SKM-1 treated with dmso at 0.1 percent for 144 hours (cell line): ENCODE measurements at regions not wholly inside any gene's neighbourhood (a gene's known extent, or its start where the extent isn't known, plus 50 kb on each side); places are given as distances from the start of the nearest gene placed in this dataset.
"Not testable (repeated sequence)": the region's sequence is repeated elsewhere in the genome, so short reads cannot be mapped to it uniquely, and the experiment has no call there.

ENCODE experiments used
- DNase-seq: peaks from one replicate; lab custom pipeline; 2025; ENCODE audit not compliant: unreplicated experiment; lab: John Stamatoyannopoulos, UW

DNA sequence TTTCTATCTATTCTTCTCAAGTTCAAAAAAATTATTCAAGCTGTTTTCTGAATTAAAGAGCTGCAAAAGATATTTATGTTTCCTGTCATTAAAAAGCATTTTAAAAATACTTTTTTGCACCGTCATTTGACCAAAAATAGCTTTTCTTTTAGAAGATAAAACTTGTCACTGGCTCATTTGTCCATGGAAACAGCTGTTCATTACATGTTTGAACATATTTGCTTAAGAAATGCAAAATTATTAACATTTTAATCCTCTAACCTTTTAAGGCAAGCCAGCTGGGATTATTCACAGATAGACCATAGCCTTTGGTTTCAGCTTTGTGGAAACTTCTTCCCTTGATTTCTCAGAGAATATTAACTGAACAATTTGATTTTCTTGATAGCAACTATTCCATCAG lies 393.9 kb downstream of the TUSC1 start:
- DNase-seq: no peak

DNA sequence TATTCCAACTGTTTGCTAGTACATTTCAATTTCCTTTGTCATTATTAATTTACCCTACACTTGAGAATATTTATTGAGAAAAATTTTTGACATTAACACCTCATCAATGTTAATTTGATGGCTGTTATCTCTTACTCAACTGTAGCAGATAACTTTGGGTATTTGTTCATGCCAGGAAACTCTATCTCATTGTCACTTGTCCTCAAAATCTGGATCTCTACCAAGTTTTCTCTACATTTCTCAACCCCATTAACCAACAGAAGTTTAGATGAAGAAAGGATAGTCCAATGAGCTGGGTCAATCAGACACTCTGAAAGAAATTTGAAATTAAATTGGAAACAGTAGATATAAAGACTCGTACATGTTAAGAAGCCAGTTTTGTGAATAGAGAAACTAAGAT lies 395.3 kb downstream of the TUSC1 start:
- no peak for DNase-seq

DNA sequence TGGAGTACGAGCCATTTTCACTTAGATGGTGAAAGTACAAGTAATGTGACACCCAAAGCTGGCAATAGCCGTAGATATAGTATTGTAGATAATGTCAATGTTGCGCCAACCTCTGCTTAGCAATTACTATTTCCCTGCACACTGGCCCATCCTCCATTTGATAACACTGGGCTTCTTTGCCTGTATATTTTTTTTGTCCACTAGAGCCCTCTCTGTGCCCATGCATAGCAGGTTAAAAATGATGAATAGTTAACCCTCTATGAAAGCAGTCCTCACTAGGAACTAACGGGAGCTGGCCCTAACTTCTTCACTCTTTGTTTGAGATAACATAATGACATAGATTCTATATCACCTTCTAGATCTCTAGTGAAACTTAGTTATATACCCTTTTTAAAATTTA lies 416.8 kb downstream of the TUSC1 start:
- no peak for DNase-seq

DNA sequence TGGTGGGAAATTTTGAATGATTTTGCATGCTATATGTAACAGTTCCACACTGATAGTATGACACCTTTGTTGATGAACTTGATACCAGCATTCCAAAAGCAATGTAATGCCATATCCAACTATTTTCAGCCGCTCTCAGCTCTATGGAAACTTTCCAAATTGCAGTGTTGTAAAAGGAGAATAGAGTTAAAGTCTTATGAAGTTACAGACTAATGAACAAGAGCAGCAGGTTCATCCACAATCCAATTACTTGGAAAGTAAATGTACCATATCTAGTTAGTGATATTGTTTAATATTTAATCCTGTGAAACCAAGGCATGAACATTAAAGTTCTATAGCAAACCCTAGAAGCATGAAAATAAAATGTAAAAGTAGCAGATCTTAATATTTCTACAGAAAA lies 418.2 kb downstream of the TUSC1 start:
- no peak for DNase-seq

DNA sequence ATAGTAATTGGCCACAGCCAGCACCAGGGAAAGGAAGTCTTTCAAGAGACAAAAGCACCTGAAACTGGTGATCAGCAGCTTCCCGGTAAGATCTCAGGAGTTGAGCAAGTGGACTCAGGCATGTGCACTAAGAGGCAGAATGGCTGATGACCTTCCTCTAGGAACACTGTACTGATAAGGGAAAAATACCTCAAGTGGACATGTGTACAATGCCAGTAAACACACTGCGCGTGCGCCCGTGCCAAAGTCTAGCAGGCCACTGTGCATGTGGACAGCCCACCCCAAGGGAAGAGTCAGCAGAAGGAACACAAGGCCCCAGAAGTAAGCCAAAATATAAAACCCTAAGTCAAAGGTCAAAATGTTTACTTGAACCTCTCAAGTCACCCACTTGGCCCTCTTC lies 423.0 kb downstream of the TUSC1 start:
- no peak for DNase-seq

DNA sequence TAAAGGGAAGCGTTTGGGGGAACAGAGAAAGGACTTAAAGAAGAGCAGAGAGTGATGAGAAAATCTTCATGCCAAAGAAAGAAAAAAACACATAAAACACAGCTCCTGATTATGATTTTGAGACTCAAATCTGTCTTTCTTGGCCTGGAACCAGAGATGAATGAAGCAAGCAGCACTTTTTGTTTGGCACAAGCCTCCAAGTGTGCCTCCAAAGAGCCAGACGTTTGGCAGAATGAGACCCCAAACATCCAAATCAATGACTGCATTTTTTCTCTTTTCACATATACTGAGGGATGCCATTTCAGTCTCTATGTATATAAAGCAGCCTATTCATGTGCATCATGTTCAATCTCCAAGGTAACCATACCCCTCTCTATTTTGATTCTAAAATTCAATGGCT lies 424.2 kb downstream of the TUSC1 start:
- DNase-seq: no peak

DNA sequence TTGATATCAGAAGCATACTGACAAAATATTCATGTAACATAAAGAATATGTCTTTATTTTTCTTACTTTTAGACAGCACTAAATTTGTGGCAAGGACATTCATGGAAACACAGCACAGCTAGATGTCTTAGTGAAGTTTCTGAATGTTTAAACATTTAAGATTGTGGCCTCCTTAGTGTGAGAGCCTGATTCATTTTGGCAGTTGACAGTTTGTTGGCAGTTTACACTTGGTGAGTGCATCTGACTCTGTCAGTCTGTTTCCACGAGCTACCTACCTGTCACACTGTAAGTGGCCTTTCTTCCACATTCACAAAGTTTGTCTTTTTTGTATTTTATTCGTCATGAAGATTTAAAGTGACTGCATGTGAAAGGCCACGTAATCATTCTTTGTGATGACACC lies 436.8 kb downstream of the TUSC1 start:
- no peak for DNase-seq

DNA sequence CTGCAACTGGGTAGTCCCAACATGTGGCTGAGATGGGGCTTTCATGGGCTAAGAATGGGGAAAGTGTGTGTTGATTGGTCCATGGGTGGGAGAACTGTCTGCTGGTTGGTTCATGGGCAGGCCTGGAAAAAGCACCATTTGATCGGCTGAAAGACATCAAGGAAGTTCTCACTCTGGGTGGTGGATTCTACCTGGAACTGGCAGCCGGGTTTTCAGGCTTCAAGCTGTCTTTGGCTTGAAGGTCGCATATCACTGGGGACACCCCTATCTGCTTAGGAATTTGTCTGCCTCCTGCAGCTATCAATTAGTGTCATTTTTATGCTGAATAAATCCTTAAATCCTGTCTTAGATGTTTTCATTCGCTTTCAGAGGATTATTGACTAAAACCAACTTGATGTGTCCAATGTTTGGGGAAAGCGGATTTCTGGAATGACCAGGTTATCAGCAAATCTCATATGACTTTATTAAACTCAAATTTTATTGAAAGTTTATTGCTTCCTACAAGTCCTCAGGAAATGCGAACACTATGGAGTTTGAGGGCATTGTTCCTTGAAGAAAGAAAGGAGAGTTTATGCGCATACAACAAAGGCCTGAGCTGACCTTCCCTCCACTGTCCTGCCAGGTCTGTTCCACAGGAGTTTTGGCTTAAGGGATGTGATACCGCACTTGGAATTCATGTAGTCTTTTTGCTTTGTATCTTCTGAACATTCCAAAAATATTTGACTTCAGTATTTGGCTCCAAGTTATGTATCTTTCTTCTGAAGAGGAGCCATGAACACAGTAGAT lies 451.1 kb downstream of the TUSC1 start:
- DNase-seq: no peak

DNA sequence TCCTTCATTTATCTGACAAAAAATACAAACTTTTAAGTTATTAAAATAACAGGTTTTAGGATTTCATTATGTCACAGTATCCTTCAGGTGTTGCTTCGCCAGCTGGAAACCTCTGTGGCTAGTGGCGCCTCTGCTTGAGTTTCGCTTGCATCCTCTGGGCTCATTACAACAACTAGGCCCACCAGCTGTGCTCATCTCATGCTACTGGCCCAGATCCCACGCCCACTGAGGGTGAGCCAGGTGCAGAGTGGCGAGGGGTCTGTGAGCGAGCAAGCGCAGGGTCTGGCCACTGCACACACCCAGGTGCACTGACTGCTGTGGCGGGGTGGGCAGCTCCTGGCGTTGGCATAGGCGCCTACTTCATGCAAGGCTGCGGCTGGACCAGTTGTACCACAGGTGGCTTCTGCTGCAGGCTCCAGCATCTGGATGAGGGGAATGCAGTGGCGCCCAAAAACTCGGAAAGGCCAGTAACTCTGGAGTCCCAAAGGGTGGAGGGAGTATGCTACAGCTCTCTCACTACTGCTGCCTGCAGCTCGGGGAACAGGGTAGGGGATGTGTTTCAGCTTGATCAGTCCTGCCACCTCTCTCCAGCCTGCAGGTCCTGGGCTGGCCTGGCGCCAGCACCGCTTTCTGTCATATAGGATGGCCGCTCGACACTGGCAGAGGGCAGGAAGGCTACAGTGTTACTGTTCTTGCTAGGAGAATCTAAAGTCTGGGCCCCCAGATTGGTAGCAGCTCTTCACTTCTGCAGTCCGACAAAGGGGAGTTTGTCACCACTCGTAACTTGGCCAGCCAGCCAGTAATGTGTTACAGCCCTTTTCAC lies 452.1 kb downstream of the TUSC1 start:
- DNase-seq: no peak

DNA sequence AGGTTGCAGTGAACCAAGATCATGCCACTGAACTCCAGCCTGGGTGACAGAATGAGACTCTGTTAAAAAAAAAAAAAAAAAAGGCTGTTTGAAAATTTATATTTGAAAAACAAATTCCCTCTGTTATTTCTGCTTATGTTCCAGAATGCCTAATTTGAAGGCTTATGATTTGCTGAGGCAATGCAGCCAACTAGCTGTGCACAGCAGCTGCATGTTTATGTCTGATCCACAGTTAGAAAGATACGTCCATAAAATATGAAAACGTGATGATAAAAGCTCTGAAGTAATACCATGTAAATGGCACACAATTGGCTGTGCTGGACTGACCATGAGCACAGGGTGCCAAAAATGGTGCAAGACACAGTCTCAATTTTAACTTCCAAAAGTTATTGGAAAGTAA lies 453.2 kb downstream of the TUSC1 start:
- no peak for DNase-seq

DNA sequence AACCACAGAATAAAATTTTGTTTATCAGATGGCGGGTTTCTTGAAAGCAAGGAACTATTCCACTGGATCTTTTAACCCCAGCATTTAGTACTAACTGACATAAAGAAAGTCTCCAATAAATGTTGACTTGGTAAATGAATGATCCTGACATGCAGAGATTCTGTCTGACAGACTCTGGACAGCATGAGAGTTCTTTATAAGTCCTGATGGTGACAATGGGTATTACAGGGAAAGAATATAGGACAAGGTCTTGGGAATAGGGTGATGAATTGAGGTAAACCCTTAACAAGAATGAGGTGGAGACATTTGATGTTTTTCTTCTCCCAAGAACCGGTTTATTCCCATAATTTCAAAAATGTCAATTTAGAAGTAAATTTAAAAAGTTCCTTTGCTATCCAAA lies 453.9 kb downstream of the TUSC1 start:
- no peak for DNase-seq

DNA sequence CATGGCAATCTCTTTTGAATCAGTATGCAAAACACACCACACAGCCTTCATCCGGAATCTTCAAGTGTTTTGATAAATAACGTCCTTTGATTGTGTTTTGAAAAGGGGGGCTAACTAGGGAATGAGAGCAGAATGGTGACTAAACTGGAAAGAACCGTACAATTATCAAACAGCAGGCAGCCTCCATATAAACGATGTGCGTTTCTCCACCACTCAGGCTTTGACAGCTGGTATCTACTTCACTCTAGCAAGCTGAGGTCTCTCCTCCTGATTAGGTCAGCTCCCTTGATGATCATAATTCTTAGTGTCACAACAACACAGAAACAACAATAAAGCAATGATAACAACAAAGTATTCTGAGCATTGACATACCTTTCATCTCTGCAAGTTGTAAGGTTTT lies 465.9 kb downstream of the TUSC1 start:
- no peak for DNase-seq

DNA sequence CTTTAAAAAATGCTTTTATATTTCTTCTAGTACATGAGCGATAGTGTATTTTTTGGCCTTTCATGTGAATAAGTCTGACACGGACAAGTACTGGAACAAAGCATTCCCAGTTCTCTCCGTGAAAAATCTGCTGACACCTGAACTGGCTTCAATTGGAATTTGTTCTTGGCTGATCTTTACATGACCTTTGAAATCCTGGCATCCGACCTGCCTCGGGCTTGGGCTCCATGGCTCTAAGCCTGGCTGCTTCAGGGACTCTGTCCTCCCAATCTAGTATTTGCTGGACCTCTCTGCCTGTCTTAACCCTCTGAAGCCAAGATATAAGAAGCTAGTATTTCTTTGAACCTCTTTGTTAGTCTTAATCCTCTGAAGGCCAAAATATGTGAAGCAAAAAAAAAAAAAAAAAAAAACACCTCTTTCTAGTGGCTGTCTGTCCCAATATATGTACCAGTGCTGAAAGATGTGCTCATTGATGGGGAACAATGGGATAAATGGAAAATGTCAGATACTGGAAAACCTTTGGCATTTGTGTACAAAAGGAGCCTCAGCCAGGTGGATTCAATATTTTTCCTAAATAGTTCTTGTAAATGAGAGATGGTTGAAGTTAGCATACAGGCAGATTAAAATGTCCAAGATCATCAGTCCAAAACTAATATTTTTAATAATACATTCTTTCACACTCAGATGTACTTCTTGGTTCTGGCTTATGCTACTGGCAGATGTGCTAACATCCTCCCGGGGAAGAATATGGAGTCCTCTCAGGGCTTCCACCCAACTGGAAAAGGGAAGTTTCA lies 470.6 kb downstream of the TUSC1 start:
- DNase-seq: no peak

DNA sequence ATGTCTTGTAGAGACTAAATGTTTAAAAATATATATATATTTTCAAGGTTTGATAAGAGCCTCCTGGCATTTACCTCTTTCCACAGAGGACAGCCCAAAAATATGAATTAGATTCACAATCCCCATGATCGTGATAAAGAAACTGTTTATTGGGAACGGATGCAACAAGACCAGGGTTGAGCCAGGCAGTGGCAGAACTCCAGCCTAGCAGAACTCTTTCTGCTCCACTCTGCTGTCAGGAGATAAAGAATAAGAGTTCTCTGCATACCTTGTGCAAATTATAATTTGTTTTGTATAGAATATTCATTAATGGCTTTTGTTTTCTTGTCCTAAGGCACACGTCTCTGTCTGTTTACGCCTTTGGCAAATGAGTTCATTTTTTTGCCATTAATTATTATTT lies 472.2 kb downstream of the TUSC1 start:
- DNase-seq: no peak

DNA sequence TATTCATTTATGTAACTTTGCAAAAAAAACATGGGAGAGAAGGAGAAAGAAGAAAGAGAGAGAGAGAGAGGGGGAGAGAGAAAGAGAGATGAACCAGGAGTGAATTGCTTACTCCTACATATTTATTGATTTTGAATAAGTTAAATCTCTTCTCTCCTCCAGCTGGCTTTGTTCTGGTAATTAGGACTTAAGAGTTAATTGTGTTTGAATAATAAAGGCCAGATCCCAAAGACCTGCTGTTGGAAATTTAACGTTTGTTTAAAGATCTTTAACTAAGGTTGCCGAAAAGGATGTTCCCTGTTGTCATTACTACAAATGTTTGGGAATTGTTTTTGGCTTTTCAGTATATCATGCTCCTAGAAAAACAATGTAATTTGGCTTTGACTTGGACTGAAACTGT lies 473.0 kb downstream of the TUSC1 start:
- no peak for DNase-seq

DNA sequence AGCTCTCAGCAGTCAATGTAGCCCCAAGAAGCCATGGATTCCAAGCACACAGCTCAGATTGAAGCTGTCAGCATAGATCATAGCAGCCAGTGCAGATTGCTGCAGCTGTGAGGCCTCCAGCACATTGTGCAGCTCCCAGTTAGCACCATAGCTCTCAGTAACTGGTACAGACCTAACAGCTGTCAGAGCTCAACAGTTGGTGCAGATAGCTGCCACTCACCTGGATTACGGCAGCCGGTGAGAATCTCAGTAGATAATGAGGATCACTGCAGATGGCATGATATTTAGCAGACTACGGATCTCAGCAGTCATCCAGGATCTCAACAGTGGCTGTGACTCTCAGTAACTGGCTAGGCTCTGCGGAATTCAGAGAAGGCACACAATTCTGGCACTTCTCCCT lies 500.4 kb downstream of the TUSC1 start:
- DNase-seq: no peak

DNA sequence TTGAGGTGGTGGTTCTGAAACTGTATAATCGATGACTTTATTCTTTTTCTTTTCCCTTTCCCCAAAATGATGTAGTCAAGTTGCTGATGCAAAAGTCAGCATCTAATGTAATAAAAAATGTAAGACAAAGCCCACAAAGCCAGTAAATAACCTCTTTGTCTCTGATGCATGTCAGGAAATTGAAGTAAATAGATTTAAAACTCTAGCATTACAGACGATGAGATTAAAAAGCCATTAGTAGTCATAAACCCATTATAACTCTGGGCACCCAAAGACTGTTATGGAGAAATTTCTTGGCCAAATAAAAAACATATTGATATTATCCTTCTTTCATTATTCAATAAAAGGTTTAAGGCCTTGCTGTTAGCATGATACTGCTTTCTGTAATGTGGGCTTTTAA lies 548.7 kb downstream of the TUSC1 start:
- no peak for DNase-seq

DNA sequence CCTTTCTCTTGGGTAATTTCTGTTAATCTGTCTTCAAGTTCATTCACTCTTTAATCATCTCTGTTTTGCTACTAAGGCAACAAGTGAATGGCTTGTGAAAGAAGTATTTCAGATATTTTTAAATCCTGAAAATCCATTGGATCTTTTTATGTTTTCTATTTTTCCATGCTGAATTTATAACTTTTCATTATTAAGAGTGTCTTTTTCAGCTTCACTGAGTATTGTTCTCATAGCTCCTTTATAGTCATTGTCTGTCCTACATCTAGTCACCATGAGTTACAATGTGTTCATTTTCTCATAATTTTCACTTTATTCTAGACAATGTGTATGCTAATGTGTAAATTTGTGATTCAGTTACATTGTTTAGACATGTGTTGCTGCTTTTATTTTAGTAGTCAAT lies 556.4 kb downstream of the TUSC1 start:
- no peak for DNase-seq

DNA sequence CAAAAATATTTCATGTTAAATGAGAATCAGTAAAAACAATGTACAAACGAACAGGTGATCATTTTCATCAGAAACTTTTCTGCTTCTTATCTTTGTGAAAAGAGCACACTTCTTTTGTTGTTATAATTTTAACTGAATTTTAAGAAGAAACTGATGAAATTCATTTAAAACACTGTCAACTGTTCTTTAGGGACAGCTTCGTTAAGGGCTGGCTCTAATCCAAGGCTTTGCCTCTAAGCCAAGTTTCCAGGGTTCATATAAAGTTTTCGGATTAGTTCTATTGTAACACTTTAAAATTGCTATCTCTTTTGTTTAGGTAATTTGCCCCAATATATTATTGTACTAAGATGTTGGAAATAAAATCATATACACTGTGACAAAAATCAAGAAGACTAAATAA lies 559.2 kb downstream of the TUSC1 start:
- DNase-seq: no peak

DNA sequence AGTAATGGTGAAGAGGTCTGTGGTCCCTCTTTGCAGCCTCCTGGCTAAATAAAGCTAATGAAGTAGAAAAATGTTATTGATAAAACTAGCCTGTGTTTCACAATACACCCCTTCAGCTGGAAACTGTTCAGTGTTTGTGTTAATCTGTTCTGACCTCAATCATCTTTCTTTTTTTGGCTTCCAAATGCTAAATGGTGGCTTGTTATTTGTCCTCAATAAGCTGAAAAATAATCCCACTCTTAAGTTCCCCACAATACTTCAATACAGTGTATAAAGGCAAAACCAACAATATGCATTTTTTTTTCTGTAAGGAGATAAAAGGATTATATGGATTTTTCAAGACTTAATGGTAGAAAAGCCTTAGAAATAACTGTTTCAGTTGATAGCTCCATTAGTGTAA lies 560.5 kb downstream of the TUSC1 start:
- DNase-seq: no peak

DNA sequence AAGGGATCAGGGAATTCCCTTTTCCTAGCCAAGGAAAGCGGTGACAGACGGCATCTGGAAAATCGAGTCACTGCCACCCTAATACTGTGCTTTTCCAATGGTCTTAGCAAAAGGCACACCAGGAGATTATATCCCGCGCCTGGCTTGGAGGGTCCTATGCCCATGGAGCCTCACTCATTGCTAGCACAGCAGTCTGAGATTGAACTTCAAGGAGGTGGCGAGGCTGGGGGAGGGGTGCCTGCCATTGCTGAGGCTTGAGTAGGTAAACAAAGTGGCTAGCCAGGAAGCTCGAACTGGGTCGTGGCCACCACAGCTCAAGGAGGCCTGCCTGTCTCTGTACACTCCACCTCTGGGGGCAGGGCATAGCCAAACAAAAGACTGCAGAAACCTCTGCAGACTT lies 556.5 kb upstream of the IZUMO3 start:
- DNase-seq: not testable (repeated sequence)

DNA sequence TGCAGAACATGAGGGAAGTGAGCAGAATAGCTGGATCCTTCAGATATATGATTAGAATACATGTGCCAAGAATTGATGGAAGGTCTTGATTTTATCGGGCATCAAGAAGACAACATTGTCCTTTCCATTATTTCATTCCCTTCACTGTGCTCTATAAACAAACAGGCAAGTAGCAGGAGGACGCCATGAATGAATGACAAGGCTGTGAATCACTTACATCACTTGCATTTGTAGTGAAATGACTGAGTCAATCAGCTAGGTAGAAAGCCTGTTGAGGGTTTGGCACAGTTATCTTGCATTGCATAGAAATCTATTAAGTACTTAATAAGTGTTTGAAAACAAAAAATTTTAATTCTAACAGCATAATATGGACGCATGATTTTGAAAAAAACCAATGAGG lies 548.8 kb upstream of the IZUMO3 start:
- DNase-seq: no peak
